ENCODE measurements at regions not wholly inside any gene's neighbourhood (a gene's known extent, or its start where the extent isn't known, plus 50 kb on each side); places are given as distances from the start of the nearest gene placed in this dataset.
"Not testable (repeated sequence)": the region's sequence is repeated elsewhere in the genome, so short reads cannot be mapped to it uniquely, and the experiment has no call there.

DNA sequence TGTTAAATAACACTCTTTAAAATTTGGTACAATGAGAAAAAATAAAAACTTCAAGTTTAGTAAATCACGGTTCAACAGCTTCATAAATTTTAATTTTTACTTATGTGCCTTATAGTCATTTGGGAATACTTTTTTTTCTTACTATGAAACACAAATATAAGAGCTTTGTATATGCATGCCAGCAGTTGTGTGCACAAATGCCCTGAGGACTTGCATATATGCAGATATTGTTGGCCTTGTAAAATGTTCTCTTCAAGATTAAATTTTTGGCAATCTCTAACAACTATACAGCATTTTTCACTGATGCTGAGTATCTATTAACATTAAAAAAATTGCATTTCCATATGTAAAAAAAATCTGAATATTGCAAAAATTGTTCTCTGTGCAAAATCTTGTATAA lies 458.7 kb upstream of the BRINP3 start:
- ATAC-seq (no peak), DNase-seq (no peak)
- intact Hi-C loops (cut with DNase I, micrococcal nuclease): no loop called here
- Histone ChIP-seq H3K9me3 (no peaks in the 10 kb centered on the region), H3K4me3 (no peak overlapping the region), H3K4me1 (ENCODE audit: low read depth) (no peaks in the 10 kb centered on the region), H3K36me3 (ENCODE audit: low read depth) (no peaks in the 10 kb centered on the region)
- TF ChIP-seq, protein P1, sequence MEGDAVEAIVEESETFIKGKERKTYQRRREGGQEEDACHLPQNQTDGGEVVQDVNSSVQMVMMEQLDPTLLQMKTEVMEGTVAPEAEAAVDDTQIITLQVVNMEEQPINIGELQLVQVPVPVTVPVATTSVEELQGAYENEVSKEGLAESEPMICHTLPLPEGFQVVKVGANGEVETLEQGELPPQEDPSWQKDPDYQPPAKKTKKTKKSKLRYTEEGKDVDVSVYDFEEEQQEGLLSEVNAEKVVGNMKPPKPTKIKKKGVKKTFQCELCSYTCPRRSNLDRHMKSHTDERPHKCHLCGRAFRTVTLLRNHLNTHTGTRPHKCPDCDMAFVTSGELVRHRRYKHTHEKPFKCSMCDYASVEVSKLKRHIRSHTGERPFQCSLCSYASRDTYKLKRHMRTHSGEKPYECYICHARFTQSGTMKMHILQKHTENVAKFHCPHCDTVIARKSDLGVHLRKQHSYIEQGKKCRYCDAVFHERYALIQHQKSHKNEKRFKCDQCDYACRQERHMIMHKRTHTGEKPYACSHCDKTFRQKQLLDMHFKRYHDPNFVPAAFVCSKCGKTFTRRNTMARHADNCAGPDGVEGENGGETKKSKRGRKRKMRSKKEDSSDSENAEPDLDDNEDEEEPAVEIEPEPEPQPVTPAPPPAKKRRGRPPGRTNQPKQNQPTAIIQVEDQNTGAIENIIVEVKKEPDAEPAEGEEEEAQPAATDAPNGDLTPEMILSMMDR (IDR thresholded peaks at IDR 0.05): no peak

DNA sequence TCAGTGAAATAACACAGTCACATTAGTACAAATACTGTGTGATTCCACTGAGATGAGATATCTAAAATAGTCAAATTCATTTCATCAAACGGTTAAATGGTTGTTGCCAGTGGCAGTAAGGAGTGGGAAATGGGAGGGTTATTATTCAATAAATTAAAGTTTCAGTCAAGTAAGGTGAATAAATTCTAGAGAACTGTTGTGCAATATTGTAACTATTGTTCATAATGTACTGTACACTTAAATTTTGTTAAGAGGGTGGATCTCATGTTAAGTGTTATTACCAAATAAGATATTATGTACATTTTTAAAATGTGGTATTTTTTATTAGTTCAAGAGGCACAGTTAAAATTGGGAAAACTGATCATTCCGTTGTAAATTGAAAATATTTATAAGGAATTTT lies 463.3 kb upstream of the BRINP3 start:
- H3K4me1 ChIP-seq (ENCODE audit: low read depth): no peaks in the 10 kb centered on the region
- intact Hi-C loops (cut with DNase I, micrococcal nuclease): no loop called here
- TF ChIP-seq, protein P1 (IDR thresholded peaks at IDR 0.05): no peak
- no peaks in the 10 kb centered on the region for H3K9me3 ChIP-seq
- ATAC-seq (no peak), DNase-seq (no peak)
- no peak overlapping the region for H3K4me3 ChIP-seq
- no peaks in the 10 kb centered on the region for H3K36me3 ChIP-seq (ENCODE audit: low read depth)

DNA sequence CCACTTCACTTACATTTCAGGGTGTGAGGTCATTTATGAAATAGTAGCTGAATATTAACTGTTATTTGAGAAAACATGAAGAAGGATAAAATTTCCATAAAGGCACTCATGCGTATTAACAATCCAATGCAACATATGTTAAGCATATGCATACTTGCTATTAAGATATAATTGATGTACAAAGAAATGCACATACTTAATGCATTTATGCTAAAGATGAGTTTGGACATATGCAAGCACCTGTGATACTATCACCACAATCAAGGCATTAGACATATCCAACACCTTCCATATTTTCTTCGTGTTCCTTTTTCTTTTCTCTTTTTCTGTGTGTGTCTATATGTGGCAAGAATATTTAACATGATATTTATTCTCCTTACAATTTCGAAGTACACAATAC lies 464.8 kb upstream of the BRINP3 start:
- H3K9me3 ChIP-seq: no peaks in the 10 kb centered on the region
- TF ChIP-seq, protein P1 (IDR thresholded peaks at IDR 0.05): no peak
- H3K4me3 ChIP-seq: no peak overlapping the region
- H3K4me1 ChIP-seq (ENCODE audit: low read depth): no peaks in the 10 kb centered on the region
- ATAC-seq: no peak
- intact Hi-C loops (cut with DNase I, micrococcal nuclease): no loop called here
- no peak for DNase-seq
- H3K36me3 ChIP-seq (ENCODE audit: low read depth): no peaks in the 10 kb centered on the region

DNA sequence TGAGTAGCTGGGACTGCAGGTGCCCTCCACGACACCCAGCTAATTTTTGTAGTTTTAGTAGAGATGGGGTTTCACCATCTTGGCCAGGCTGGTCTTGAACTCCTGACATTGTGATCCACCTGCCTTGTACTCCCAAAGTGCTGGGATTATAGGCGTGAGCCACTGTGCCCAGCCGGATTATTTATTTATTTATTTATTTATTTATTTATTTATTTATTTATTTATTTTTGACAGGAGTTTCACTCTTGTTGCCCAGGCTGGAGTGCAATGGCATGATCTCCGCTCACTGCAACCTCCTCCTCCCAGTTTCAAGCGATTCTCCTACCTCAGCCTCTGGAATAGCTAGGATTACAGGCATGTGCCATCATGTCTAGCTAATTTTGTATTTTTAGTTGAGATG lies 466.1 kb upstream of the BRINP3 start:
- H3K4me1 ChIP-seq (ENCODE audit: low read depth); H3K4me3 ChIP-seq; intact Hi-C loops (cut with DNase I, micrococcal nuclease); DNase-seq; ATAC-seq; H3K36me3 ChIP-seq (ENCODE audit: low read depth); H3K9me3 ChIP-seq: not testable (repeated sequence)

DNA sequence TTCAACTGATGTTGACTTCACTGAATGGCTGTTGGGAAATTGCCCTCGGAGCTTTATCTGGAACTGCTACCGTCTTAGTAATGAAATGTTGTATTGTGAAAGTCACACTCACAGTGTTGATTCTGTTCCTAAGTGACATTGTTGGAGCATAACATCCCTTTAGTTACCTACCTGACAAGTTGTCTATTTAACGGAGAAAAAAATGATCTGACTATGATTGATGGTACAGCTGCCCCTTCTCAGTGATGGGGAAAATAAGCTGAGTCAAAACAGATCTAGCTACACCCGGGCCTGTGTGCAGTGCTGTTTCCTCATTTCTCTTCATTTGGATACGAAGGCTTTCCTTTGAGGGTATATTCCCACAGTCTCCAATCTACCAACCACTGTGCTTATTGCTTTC lies 472.3 kb upstream of the BRINP3 start:
- DNase-seq: no peak
- TF ChIP-seq, protein P1 (IDR thresholded peaks at IDR 0.05): no peak
- Histone ChIP-seq H3K4me3 (no peak overlapping the region), H3K9me3 (no peaks in the 10 kb centered on the region), H3K4me1 (ENCODE audit: low read depth) (no peaks in the 10 kb centered on the region), H3K36me3 (ENCODE audit: low read depth) (no peaks in the 10 kb centered on the region)
- intact Hi-C loops (cut with DNase I, micrococcal nuclease): no loop called here
- no peak for ATAC-seq

DNA sequence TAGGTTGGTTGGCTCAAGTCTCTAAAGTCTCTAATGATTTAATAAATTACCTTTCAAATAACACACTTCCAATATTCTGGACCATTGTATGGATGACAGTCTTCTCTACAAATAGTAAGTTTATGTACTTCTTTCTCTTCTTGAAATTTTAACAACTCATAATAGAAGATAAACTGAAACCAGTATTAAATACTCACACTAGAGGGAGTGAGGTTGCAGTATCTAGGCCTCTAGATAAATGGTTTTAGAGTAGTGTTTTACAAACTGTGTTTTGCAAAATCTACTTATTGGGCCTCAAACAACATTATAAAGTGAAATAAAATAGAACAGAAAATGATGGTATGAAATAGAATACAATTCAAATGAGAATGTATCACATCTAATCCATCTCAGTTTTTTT lies 479.9 kb upstream of the BRINP3 start:
- intact Hi-C loops (cut with DNase I, micrococcal nuclease): no loop called here
- no peaks in the 10 kb centered on the region for H3K9me3 ChIP-seq
- TF ChIP-seq, protein P1 (IDR thresholded peaks at IDR 0.05): no peak
- H3K4me1 ChIP-seq (ENCODE audit: low read depth): no peaks in the 10 kb centered on the region
- ATAC-seq (no peak), DNase-seq (no peak)
- H3K36me3 ChIP-seq (ENCODE audit: low read depth): no peaks in the 10 kb centered on the region
- no peak overlapping the region for H3K4me3 ChIP-seq
